ENCODE measurements at regions not wholly inside any gene's neighbourhood (a gene's known extent, or its start where the extent isn't known, plus 50 kb on each side); places are given as distances from the start of the nearest gene placed in this dataset.

- TF ChIP-seq HEYL (CRISPR knock-in tag; IDR thresholded peaks at IDR 0.05) (no peak), HDAC2 (IDR thresholded peaks at IDR 0.05) (no peak), ZC3H11A (IDR thresholded peaks at IDR 0.05) (no peak), REST (IDR thresholded peaks at IDR 0.05) (no peak), SREBF2 (IDR thresholded peaks at IDR 0.05) (no peak), PBX3 (IDR thresholded peaks at IDR 0.05) (no peak), HOXA7 (CRISPR knock-in tag; IDR thresholded peaks at IDR 0.05) (no peak), HOXB5 (CRISPR knock-in tag; IDR thresholded peaks at IDR 0.05) (no peak), HES2 (IDR thresholded peaks at IDR 0.05) (no peak), RNF2 (IDR thresholded peaks at IDR 0.05; ENCODE audit: borderline replicate concordance, low read depth) (no peak), BHLHE40 (IDR thresholded peaks at IDR 0.05; ENCODE audit: low read depth, low read length) (no peak), EP300 (IDR thresholded peaks at IDR 0.05) (no peak), FOXS1 (CRISPR knock-in tag; IDR thresholded peaks at IDR 0.05) (no peak), POLR2AphosphoS2 (conservative IDR thresholded peaks at IDR 0.05; ENCODE audit: low read length) (no peak), JUN (IDR thresholded peaks at IDR 0.05) (no peak), MAX (IDR thresholded peaks at IDR 0.05) (no peak)
- no peak for FAIRE-seq
- POLR2A ChIA-PET = no interaction called here
Measured at GRCh38 chr19:28578208-28578607, 634.7 kb downstream of the UQCRFS1 start.

GRCh38 chr19:28577666-28578065 lies 635.3 kb downstream of the UQCRFS1 start:
- WGBS (ENCODE audit: missing lambda C conversion rate) = 14% methylated on average over 6 of the region's 6 CpGs
- no peaks in the 10 kb centered on the region for H3K4me1 ChIP-seq
- no peak overlapping the region for H3K27ac ChIP-seq
- DNase-seq (ENCODE audit: low read depth in 1 of 2, low spot score in 1 of 2) (no peak), FAIRE-seq (no peak), ATAC-seq (no peak)
- peaks cover 20% of the 10 kb centered on the region; the same call in 2 of the 3 replicates for H3K9me3 ChIP-seq
- ChIA-PET POLR2A (no interaction called here), CTCF (interaction anchor here (0.8 to 1.1 kb wide), 2 partner anchors 18 to 32 kb away, joined by 3 read pairs; no protein-coding TSS in a partner anchor)
- H3K4me2 ChIP-seq = no peak overlapping the region
- TF ChIP-seq BHLHE40 (IDR thresholded peaks at IDR 0.05; ENCODE audit: low read depth, low read length) = no peak
- TF ChIP-seq FOSL2 (IDR thresholded peaks at IDR 0.05) = no peak
- no peak for TF ChIP-seq FOSL2 (CRISPR knock-in tag; IDR thresholded peaks at IDR 0.05)
- no peak for TF ChIP-seq NPAS2 (CRISPR knock-in tag; IDR thresholded peaks at IDR 0.05; ENCODE audit: borderline replicate concordance)
- TF ChIP-seq EHMT2 (IDR thresholded peaks at IDR 0.05; ENCODE audit: low read depth) = no peak
- TF ChIP-seq HMGXB4 (CRISPR knock-in tag; IDR thresholded peaks at IDR 0.05; ENCODE audit: borderline replicate concordance) = no peak
- no peak for TF ChIP-seq EHF (CRISPR knock-in tag; IDR thresholded peaks at IDR 0.05)
- no peak for TF ChIP-seq TP53 (CRISPR knock-in tag; IDR thresholded peaks at IDR 0.05)
- no peak for TF ChIP-seq EP300 (IDR thresholded peaks at IDR 0.05)
- TF ChIP-seq RAD21 (conservative IDR thresholded peaks at IDR 0.05 in 1 of 2, IDR thresholded peaks at IDR 0.05 in 1 of 2) = no peak
- TF ChIP-seq CEBPB (IDR thresholded peaks at IDR 0.05) = no peak
- no peak for TF ChIP-seq ZFP36 (IDR thresholded peaks at IDR 0.05; ENCODE audit: borderline replicate concordance, partially characterized antibody)
- TF ChIP-seq MAFK (IDR thresholded peaks at IDR 0.05; ENCODE audit: partially characterized antibody) = no peak
- no peak overlapping the region for H3K4me3 ChIP-seq

More at GRCh38 chr19:28578208-28578607, 634.7 kb downstream of the UQCRFS1 start:
- WGBS (ENCODE audit: missing lambda C conversion rate) = 15% methylated on average over 8 of the region's 8 CpGs
- no peak overlapping the region for H3K4me3 ChIP-seq
- CTCF ChIA-PET = interaction anchor here (0.8 kb wide), 1 partner anchor 17 kb away, joined by 3 read pairs; no protein-coding TSS in a partner anchor
- H3K4me2 ChIP-seq = no peak overlapping the region
- H3K27ac ChIP-seq = no peak overlapping the region
- ATAC-seq (no peak), DNase-seq (ENCODE audit: low read depth in 1 of 2, low spot score in 1 of 2) (no peak)
- H3K4me1 ChIP-seq = no peaks in the 10 kb centered on the region
- H3K9me3 ChIP-seq = peaks cover 19% of the 10 kb centered on the region; the same call in 2 of the 3 replicates

All from A549 (cell line).